Stimulated activated CD4-positive, alpha-beta T cell treated with anti-CD3 and anti-CD28 coated beads, Interleukin-1b, Interleukin-23, amount 100 ng/mL, for 24 hours (primary cell): ENCODE measurements at regions not wholly inside any gene's neighbourhood (a gene's known extent, or its start where the extent isn't known, plus 50 kb on each side); places are given as distances from the start of the nearest gene placed in this dataset.
"Not testable (repeated sequence)": the region's sequence is repeated elsewhere in the genome, so short reads cannot be mapped to it uniquely, and the experiment has no call there.

Experiments
- DNase-seq, 4 experiments: peaks; one replicate each; pipeline ENCODE4 v3.0.0-alpha.2; 2020; ENCODE audit warnings: low read depth in 4 of 4, low spot score in 1 of 4

DNA sequence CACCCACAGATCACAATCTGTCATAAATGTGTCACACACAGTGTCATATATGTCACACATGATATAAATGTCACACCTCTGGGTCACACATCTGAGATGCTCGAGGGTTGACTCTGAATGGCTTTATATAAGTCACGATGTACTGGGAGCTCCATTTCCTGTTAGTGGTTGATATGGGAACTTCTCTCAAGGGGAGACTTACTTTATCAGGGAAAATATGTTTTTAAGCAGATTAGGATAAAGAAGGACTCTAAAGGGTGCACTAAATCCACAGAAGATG, 83.9 kb upstream of the MEF2A start:
- no peak for DNase-seq

- DNase-seq, result no peak
Observed at GRCh38 chr15:99482993-99483392, 82.8 kb upstream of the MEF2A start.

DNA sequence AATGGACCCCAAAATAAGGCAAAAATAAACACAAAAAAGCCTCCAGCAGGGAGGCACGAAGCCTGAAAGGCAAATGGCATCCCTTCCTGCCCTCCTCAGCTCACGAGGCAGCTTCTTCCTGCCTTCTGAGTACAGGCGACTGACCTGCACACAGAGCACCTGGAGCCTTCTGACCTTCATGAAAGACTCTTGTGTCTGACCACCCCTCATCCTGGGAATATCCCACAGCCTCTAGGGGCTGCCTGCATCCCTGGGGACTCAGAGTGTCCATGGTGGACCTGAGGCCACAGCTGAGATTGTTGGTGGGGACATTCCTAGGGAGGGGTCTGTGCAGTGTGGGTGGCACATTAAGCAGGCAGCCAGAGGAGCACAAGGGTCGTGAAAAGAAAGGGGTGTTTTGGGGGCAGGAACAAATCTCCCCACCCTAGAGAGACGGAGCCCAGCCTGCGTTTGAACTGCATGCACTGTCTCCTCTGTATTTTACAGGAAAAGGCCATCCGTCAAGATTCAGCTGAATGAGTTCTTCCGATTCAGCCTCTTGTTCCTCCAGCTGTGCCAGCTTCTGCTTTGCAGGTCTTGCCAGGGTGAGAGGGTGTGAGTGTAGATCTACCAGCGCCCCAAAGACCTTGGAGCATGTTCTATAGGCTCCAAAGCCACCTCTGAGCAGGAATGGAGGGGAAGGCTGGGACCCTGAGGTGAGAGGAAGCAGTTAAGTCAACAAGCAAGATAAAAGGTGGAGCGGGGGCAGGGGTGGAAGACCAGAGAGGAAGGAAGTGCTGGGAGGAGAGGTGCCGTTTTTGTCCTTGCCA, 80.4 kb upstream of the MEF2A start:
- no peak for DNase-seq

GRCh38 chr15:99485992-99486370, 79.8 kb upstream of the MEF2A start:
- no peak for DNase-seq

- no peak for DNase-seq
Observed at GRCh38 chr15:99486371-99487336, 79.1 kb upstream of the MEF2A start.

DNA sequence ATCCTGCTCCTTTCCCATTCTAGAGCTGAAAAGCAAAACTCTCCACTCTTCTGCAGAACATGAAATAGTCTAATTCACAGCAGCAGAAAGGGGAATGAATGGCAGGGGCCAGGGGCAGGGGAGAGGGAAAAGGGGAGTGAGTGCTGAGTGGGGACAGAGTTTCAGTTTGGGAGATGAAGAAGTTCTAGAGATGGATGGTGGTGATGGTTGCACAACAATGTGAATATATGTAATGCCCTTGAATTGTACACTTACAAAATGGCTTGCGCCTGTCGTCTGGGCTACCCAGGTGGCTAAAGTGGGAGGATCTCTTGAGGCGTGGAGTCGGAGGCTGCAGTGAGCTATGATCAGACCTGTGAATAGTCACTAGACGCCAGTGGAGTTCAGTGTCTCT, 78.5 kb upstream of the MEF2A start:
- DNase-seq, result no peak

GRCh38 chr15:99492275-99492674, 73.5 kb upstream of the MEF2A start:
- no peak for DNase-seq

GRCh38 chr15:99492716-99493115, 73.1 kb upstream of the MEF2A start:
- no peak for DNase-seq

DNA sequence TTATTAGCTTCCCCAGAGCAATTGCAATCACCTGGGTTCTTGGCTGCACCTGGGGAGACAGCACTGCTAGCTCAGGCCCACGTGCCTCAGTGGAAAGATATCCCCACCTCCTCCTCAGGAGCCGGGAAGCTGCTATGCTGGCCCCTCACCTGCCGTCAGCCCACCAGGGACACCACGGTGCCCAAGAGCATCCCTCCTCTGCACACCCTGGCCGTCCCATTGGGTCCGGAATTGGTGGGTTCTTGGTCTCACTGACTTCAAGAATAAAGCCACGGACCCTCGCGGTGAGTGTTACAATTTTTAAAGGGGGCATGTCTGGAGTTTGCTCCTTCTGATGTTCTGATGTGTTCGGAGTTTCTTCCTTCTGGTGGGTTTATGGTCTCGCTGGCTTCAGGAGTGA, 72.3 kb upstream of the MEF2A start:
- no peak for DNase-seq

- DNase-seq, result not testable (repeated sequence)
Observed at GRCh38 chr15:99494536-99495233, 71.1 kb upstream of the MEF2A start.

DNA sequence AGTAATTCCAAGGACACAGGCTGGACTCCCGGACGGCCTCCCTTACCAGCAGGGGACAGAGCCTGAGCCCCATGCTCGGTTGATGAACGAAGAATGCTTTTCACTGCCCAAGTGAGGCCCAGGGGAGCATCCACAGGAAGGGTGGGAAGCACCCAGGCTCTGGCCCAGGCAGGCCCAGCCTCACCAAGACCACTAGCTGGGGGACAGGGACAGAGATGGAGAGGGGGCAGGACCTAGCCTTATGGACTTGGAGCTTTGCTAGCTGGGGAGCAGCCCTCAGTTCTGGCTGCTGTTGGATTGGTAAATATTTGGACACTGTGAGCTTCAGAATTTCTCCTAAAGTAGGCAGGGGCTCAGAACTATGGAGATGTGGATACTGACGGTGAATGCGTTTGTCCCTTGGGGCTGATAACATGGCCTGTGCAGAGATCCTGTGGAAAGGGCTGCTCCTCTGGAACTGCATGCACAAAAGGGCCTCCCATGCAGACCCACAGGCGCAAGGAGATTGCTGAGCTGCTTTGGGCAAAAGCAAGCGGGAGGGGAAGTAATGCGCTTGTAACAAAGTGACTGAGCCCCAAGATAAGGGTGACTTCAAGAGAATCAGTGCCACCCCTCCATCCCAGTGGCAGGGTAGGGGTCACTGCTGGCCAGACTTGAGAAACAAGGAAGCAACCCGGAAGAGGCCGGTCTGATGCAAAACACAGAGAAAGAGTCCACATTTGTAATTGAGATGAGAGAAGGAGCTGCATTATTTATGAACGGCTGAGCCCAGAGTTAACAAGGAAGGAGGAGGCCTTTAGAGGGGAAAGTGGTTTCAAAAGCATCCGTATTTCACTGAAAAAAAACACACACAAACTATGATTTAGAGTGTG, 70.1 kb upstream of the MEF2A start:
- no peak for DNase-seq

GRCh38 chr15:99496302-99496629, 69.5 kb upstream of the MEF2A start:
- DNase-seq, result no peak

- DNase-seq, result no peak
Observed at GRCh38 chr15:99502182-99502581, 63.6 kb upstream of the MEF2A start.

DNA sequence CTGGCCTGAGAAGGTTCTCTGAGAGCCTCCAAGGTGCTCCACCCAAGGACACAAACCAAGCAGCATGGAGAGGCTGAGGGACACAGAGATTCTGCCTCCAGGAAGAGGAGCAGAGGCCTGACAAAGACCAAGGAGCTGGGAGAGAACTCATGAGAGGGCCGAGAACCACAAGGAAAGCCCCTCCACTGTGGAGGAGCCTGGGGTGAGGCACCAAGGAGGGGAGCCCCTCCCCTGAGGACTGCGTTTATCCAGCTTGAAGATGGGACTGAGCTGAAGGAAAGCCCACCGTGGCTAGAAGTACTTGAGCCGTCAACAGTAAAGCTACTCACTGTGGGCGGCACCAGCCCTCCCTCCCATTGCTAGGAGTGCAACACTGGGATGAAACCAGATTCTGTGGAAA, 63.1 kb upstream of the MEF2A start:
- no peak for DNase-seq

GRCh38 chr15:99503411-99503810, 62.4 kb upstream of the MEF2A start:
- DNase-seq, result no peak

- DNase-seq, result no peak
Observed at GRCh38 chr15:99504071-99504822, 61.5 kb upstream of the MEF2A start.

DNA sequence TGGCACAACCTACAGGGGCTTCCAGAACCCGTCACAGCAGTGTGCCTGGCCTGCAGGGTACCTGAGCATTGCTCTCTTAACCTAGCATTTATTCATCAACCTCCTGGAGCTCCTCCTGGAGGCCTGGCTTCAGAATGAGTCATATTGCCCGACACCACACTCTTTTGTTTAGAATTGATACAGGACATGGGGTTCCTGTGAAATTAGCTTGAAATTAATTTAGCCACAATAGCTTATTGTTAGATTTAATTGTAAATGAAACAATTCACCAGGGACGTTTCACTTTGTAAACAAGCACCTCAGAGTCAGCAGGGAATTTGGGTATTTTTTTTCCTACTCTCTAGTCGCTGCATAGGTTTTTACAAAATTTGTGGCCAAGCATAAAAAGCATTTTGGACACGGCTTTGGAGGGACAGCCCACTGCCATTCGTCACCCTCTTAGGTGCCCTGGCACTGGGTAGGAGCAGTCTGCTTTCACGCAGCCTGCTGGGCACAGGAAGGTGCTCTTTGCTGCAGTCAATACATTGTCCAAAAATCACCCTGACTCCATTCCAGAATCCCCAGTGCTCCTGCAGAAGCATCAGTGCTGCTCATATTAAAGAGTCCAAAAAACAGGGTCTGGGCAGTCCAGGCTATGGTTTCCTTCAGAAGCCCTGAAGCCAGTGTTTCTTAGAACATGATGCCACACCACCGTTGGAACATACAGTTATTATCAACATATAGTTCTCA, 60.8 kb upstream of the MEF2A start:
- DNase-seq, result no peak

DNA sequence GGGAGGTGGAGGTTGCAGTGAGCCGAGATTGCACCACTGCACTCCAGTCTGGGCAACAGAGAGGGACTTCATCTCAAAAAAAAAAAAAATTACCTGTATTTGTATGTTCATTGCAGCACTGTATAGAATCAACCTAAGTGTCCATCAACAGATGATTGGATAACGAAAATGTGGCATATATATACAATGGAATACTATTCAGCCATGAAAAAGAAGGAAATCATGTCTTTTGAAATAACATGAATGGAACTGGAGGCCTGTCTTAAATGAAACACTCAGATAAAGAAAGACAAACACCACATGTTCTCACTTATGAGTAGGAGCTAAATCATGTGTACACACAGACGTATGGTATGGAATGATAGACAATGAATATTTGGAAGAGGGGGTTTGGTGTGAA, 59.4 kb upstream of the MEF2A start:
- DNase-seq, result no peak

- no peak for DNase-seq
Observed at GRCh38 chr15:99507016-99507503, 58.7 kb upstream of the MEF2A start.
